ENCODE measurements at regions not wholly inside any gene's neighbourhood (a gene's known extent, or its start where the extent isn't known, plus 50 kb on each side); places are given as distances from the start of the nearest gene placed in this dataset.

DNA sequence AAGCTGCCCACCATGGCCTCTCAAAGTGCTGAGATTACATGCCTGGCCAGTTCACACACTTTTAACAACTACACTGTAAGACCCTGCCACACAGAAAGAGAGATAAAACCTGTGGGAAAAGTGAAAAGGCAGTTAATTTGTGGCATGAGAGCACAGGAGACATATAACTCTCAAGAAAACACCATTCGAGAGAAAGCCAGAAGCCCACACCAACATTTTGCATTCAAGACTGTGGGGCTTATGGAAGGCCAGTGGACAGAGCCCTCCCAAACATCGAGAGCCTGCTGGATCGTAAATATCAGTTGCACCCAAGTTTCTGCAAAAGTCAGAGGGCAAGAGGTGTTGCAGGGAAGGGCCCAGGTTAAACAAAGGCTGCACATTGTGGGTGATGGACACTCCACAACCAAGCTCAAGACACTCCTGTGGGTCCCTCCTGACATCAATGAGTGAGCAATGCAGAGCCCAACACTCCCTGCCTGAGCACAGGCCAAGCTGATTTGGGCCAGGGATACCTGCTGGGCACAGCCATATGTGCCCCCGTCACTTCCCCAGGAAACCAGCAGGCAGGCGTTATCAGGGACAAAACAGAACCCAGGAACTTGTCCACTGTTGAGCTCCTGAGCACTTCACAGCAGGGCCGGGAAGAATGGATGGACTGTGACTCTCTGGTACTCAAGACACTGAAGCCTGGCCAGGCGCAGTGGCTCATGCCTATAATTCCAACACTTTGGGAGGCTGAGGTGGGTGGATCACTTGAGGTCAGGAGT, 114.4 kb downstream of the ZFP36L2 start:
- Histone ChIP-seq H3K4me1 (ENCODE audit: insufficient read depth) (peaks cover 5% of the 10 kb centered on the region; the same call in 1 of the 2 replicates), H3K4me3 (no peak overlapping the region), H3K27me3 (ENCODE audit: insufficient read depth) (no peaks in the 10 kb centered on the region), H3K9me2 (ENCODE audit: insufficient read depth) (0 out of 2 replicates have a peak, but pooled peaks cover 6% of the 10 kb centered on the region), H3K79me2 (replicated peaks; ENCODE audit: insufficient read depth) (no peaks in the 10 kb centered on the region), H3F3A (replicated peaks; ENCODE audit: low read depth) (no peaks in the 10 kb centered on the region), H3K36me3 (ENCODE audit: insufficient read depth) (no peaks in the 10 kb centered on the region), H4K20me1 (replicated peaks; ENCODE audit: insufficient read depth) (no peaks in the 10 kb centered on the region), H3K27ac (ENCODE audit: low read depth) (no peak overlapping the region), H3K4me2 (no peak overlapping the region), H2AFZ (no peak overlapping the region)
- DNase-seq (ENCODE audit: low spot score): no peak
- Mint-ChIP-seq H3K27me3 (ENCODE audit: insufficient read depth, low read depth, poor library complexity) (peaks cover 7% of the 10 kb centered on the region), H3K9me3 (no peaks in the 10 kb centered on the region; the same call in 2 of the 3 replicates), H3K27ac (no peak overlapping the region), H3K36me3 (ENCODE audit: low read depth) (no peaks in the 10 kb centered on the region; the same call in 2 of the 3 replicates), H3K4me1 (peaks cover 10% of the 10 kb centered on the region), H3K4me3 (no peak overlapping the region)
- TF ChIP-seq REST (IDR thresholded peaks at IDR 0.05; ENCODE audit: unreplicated experiment) (no peak), JUNB (IDR thresholded peaks at IDR 0.05; ENCODE audit: unreplicated experiment) (no peak), ETS1 (IDR thresholded peaks at IDR 0.05) (no peak), STAT1 (IDR thresholded peaks at IDR 0.05; ENCODE audit: unreplicated experiment) (no peak), NANOG (IDR thresholded peaks at IDR 0.05; ENCODE audit: borderline replicate concordance) (no peak)
- TF ChIP-seq, protein P1, sequence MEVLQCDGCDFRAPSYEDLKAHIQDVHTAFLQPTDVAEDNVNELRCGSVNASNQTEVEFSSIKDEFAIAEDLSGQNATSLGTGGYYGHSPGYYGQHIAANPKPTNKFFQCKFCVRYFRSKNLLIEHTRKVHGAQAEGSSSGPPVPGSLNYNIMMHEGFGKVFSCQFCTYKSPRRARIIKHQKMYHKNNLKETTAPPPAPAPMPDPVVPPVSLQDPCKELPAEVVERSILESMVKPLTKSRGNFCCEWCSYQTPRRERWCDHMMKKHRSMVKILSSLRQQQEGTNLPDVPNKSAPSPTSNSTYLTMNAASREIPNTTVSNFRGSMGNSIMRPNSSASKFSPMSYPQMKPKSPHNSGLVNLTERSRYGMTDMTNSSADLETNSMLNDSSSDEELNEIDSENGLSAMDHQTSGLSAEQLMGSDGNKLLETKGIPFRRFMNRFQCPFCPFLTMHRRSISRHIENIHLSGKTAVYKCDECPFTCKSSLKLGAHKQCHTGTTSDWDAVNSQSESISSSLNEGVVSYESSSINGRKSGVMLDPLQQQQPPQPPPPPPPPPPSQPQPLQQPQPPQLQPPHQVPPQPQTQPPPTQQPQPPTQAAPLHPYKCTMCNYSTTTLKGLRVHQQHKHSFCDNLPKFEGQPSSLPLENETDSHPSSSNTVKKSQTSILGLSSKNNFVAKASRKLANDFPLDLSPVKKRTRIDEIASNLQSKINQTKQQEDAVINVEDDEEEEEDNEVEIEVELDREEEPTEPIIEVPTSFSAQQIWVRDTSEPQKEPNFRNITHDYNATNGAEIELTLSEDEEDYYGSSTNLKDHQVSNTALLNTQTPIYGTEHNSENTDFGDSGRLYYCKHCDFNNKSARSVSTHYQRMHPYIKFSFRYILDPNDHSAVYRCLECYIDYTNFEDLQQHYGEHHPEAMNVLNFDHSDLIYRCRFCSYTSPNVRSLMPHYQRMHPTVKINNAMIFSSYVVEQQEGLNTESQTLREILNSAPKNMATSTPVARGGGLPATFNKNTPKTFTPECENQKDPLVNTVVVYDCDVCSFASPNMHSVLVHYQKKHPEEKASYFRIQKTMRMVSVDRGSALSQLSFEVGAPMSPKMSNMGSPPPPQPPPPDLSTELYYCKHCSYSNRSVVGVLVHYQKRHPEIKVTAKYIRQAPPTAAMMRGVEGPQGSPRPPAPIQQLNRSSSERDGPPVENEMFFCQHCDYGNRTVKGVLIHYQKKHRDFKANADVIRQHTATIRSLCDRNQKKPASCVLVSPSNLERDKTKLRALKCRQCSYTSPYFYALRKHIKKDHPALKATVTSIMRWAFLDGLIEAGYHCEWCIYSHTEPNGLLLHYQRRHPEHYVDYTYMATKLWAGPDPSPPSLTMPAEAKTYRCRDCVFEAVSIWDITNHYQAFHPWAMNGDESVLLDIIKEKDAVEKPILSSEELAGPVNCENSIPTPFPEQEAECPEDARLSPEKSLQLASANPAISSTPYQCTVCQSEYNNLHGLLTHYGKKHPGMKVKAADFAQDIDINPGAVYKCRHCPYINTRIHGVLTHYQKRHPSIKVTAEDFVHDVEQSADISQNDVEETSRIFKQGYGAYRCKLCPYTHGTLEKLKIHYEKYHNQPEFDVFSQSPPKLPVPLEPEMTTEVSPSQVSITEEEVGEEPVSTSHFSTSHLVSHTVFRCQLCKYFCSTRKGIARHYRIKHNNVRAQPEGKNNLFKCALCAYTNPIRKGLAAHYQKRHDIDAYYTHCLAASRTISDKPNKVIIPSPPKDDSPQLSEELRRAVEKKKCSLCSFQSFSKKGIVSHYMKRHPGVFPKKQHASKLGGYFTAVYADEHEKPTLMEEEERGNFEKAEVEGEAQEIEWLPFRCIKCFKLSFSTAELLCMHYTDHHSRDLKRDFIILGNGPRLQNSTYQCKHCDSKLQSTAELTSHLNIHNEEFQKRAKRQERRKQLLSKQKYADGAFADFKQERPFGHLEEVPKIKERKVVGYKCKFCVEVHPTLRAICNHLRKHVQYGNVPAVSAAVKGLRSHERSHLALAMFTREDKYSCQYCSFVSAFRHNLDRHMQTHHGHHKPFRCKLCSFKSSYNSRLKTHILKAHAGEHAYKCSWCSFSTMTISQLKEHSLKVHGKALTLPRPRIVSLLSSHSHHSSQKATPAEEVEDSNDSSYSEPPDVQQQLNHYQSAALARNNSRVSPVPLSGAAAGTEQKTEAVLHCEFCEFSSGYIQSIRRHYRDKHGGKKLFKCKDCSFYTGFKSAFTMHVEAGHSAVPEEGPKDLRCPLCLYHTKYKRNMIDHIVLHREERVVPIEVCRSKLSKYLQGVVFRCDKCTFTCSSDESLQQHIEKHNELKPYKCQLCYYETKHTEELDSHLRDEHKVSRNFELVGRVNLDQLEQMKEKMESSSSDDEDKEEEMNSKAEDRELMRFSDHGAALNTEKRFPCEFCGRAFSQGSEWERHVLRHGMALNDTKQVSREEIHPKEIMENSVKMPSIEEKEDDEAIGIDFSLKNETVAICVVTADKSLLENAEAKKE (CRISPR knock-in tag; IDR thresholded peaks at IDR 0.05): no peak
- no peak for ATAC-seq

All from GM23338 (cell line).